GM21723 (cell line): ENCODE measurements at regions not wholly inside any gene's neighbourhood (a gene's known extent, or its start where the extent isn't known, plus 50 kb on each side); places are given as distances from the start of the nearest gene placed in this dataset.
"Not testable (repeated sequence)": the region's sequence is repeated elsewhere in the genome, so short reads cannot be mapped to it uniquely, and the experiment has no call there.

Source experiments
- ATAC-seq: cut with Tn5 transposase; IDR thresholded peaks from one replicate; pipeline ENCODE4 v1.9.1; 2021; ENCODE audit warnings: mild to moderate bottlenecking, moderate library complexity; ENCODE audit not compliant: unreplicated experiment

DNA sequence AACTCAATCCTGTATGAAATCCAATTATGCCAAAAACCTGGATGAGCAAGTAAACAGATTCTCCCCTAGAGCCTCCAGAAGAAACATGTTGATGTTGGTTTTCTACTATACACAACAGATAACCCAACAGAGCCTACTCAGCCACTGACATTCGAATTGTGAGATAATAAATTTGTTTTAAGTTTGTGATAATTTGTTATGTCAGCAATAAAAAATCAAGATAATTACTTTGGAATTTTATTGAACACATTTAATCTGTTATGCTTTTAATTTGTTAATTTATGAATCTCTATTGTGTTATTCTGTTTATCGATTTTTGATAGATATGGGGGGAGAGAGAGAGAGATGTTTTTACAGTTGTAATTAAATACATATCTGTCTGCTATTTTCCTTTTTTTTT, 1016.1 kb upstream of the PCDH7 start:
- ATAC-seq, result no peak

DNA sequence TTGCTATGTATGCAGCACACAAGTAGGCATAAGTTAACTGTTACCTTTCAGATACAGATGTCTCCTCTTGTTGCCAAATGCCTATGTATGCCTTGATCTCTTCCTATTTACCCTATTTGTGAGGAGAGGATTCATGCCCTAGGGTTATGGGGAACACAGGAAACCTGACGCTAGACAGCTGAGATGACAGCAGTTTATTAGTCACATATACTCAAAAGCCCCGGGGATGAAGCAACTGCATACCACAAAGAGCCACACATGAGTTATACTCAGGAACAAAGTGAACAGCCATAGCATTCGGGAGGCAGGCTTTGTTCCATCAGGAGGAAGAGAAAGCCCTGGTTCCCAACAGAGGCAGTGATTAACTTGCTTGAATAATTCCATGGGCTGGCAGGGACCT, 1011.7 kb upstream of the PCDH7 start:
- ATAC-seq, result no peak

DNA sequence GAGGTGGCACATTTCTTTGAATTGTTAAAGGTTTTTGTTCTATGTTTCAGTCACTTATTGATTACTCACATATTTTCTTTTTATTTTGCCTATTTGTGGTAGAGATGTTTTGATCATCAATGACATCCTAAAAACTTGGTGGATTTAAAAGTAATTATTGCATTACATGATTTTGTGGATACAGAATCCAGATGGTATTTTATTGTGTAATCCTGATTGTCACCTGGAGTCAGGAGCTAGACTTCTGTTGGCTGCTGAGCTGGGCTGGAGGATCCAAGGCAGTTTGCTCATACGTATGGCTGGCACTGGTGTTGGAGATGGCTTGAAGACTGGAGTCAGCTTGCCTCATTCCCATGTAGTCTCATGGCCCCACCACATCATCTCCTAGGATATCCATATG, 1009.6 kb upstream of the PCDH7 start:
- ATAC-seq, result no peak

DNA sequence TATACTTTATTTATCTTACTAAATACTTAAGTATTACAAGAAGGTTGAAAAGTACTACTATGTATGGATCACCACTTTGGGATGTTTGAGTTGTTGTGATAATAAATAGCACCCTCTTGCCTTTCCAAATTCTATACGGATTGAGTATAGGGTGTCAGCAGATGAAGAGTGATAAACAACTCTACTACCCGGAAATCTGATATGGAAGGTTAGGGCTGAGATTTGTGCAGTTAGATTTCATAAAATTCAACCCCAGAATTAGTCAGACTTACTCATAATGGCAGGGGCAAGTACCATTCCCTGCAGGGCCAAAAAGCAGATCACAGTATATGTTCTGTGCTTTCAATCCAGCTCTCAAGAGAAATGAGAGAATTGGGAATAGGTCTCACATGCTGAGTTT, 1008.9 kb upstream of the PCDH7 start:
- ATAC-seq, result no peak

DNA sequence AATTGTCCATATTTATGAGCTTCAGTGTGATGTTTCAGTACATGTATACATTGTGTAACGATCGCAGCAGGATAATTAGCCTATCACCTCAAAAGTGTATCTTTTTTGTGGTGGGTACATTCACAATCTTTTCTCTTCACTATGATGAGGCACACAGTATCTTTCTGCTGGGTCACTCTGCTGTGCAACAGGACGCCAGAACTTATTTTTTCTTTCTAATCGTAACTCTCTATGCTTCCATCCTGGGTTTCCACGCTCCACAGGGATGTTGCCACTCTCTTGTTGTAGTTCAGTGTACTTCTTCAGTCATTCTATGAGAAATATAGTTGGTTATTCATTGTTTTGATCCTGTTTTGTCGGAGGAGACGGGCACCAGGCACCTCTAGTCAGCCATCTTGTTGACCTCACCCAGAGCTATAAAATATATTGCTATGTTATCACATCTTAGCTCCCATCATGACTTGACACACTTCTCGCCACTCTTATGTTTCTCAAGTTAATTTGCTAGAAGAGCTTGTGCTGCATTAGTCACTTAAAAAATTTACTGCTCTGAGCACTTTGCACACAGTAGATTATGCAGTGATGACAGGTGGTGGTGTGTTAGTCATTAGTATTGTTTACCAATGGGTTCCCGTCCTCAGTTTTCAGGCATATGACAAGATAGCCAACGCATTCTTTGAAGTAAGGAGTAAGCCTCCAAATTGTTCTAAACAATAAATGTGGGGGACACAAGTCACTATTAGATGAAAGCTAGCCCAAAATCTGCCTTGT, 1002.7 kb upstream of the PCDH7 start:
- ATAC-seq, result no peak

DNA sequence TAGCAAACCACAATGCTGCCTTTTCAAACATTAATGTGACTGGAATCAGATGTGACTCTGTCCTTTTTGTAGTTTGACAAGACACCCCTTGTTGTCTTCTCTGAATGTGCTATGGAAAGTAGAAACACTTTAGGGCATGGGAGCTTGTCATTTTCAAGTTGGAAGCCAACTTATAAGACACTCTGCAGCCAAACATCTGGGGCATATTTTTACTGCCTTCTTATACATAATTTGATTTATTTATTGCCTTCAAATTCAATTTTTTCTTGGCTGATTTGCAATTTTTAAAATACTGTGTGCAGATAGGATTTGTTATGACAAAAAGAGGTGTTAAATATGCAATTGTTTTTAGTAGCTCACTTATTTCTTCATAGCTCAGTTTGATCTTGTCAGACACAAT, 1002.0 kb upstream of the PCDH7 start:
- no peak for ATAC-seq

DNA sequence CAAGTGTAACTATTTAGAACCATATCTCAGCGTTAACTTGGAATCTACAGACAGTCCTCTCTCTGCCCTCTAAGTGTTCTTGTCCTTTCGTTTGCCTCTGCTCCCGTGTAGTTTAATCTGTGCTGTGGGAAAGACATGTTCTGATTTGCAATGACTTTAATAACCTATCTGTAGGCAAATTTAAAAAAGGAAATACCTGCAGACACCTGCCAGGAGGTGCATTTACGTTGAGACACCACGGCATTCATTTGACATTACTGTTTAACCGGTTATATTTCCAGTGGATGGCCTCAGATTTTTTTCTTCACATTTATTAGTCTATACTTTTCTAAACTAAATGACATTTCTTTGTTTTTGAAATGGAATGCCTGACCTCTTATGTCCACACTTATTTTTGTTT, 997.9 kb upstream of the PCDH7 start:
- no peak for ATAC-seq

DNA sequence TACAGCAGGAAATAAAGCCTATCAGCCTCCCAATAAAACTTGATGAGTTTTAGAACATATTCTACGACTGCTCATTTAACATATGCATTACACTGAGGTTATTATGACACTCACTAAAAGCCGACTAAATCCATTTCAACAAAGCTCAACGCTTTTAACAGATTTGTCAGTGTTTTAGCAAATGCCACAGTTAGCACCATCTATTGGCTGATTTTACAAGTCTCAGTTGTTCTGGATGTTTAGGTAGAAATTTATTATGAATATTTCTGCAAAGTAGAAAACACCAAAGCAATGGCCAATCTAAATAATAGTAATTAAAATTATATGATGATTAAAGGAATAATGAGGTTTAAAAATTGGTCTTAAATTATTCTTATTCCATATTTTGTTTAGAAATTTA, 993.2 kb upstream of the PCDH7 start:
- no peak for ATAC-seq

DNA sequence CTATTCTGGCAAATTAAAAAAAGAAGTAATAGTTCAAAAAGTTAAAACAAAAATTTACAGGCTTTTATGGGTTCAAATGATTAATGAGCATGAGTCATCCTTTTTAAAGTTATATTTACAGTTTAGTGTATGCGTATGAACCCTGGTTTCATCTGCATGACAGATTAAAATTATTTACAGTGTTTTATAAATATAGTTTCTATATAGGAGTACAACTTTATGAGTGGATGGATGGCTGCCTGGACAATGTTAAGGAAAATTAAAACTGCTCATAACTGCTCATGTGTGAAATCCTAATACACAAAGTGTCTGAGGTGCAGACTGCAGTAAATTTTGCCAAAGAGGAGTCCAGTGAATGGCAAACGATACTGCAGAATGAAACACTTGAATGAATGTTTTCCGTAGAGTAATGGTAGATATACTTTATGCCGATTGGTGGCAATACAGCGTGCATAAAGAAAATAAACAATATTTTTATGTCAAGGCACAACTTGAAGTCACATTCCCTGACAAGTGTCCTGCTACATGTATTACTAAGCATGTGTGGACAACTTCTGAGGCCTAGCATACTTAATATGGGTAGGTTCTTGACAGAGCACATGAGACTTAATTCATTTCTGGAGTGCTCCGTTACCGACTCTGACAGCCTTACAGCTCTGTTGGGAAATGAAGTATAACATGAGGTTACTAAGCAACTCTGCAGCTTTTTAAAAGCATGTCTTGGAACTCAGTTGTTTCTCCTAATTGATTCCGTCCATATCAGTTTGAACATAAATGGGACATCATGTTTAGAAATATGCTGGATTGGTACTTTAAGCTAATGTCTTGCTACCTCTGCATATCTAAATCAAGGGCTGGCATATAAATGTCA, 985.6 kb upstream of the PCDH7 start:
- no peak for ATAC-seq

DNA sequence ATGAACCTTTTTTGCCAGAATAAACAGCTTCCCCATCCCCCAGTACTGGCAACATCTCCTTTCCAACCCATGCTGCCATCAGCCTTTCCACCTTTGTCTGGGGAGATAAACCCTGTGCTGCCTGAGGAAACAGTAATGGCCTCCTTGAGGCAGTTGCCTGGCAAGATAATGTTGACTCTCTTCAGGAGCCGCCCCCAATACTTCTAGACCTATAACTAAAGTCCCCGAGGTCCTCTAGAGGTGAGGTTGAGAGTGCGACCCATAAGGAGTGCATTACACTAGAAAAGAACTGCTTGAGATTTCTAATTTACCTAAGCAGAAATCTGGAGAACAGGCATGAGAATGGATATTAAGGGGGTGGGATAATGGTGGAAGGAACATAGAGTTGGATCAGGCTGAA, 963.2 kb upstream of the PCDH7 start:
- no peak for ATAC-seq

DNA sequence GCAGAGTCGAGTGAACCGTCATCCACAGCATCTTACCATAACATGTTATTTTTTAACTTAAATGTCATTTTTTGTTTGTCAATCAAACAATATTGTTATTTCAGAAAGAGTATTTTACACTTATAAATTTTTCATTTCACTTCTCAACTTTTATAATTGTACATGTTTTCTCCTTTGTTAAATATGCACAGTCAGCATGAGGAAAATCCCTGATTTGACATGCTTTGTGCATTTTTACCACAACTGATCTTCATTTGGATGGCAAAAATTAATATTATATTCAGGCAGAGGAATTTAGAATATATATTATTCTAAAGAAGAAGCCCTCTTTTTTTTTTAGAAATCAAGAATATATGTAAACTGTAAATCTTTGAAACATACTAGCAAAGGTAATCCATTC, 958.0 kb upstream of the PCDH7 start:
- no peak for ATAC-seq

DNA sequence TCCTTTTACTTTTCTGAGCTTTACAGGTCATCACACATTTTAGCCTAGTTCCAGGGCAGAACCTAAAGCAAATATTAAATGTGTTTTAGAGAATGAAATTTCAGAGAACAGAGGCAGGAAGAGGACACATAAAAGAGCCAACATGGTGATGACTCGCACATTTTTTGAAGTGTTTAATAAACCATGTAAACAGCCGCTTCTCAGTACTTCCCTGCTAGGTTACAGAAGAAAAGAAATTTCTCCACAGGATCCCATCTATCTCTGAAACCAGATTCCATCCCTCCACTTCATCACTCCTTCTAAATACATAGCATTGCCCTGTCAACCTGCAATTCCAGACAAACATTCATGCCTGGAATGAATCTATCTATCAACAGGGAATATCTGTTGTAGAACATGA, 949.5 kb upstream of the PCDH7 start:
- ATAC-seq, result no peak

DNA sequence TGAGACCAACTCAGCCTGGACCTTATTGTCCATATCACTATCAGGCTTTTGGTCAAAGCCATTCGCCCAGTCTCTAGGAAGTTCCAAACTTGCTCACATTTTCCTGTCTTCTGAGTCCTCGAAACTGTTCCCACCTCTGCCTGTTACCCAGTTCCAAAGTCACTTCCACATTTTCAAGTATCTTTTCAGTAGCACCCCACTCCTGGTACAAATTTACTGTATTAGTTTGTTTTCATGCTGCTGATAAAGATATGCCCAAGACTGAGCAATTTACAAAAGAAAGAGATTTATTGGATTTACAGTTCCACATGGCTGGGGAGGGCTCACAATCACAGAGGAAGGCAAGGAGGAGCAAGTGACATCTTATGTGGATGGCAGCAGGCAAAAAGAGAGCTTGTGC, 932.0 kb upstream of the PCDH7 start:
- not testable (repeated sequence) for ATAC-seq

DNA sequence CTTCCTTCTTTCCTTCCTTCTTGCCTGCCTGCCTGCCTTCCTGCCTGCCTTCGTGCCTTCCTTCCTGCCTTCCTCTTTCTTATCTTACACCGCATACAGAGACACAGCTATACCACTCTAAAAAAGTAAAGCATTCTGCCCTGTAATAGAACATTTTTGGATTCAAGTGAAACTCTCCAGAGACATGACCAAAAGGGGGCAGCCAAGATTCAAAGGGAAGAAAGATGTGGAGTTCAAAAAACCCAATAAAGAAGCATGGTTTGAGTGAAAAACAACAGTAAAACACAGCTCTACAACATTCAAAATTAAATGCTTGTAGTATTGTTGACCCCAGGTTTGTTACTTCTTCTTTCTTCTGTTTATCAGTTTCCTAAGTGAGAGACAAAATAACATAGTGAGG, 914.9 kb upstream of the PCDH7 start:
- no peak for ATAC-seq

DNA sequence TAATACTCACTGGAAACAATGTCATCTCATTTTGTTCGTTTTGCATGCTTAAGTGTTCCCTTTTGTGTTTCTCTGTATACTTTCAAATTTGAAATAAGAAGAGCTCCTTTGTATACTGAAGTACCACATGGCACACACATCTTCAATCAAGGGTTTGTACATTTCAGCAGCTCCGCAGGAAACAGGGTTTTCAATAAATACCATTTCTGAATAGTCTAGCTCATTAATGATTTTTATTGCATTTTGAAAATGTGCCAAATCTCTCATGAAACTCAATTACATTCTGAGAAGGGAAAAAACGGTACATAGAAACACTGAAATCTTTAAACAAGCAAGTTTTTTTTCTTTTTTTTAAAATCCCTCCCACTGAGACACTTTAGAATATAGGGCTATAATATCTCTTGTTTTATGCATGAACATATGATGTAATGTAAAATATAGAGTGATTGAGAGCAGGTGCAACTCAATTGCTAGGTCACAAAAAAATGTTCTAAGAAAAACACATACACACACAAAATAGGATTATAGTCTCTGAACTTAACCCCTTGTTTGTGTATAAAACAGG, 914.2 kb upstream of the PCDH7 start:
- no peak for ATAC-seq

DNA sequence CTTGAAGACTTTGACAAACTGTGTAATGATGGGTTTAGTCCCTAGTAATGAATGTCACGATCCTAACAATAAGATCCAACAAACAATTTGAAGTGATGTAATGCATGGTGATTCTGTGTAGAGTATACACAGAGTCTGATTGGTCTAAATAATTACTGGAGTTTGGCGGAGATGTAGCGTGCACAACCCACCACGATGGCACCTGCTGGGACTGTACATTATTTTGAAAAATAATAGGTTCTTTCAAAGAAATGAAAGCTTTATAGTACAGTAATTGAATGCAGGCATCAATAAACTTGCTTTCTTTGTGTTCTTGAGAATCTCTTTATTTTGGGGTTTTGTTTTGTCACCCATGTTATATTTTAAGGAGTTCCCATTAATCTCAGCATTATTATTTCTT, 902.2 kb upstream of the PCDH7 start:
- no peak for ATAC-seq

DNA sequence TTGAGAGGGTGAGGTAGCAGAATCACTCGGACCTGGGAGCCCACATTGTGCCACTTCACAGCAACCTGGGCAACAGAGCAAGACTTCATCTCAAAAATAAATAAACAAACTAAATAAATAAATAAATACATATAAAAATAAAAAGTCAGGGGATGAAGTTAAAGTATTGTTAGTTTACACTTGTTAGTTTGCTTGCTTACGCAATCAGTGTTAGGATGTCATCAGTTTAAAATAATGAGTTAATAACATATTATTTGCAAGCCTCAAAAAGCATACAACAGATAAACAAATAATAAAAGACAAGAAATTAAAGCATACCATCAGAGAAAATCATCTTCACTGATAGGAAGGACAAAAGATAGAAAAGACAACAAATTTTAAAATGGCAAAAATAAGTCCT, 891.1 kb upstream of the PCDH7 start:
- no peak for ATAC-seq

DNA sequence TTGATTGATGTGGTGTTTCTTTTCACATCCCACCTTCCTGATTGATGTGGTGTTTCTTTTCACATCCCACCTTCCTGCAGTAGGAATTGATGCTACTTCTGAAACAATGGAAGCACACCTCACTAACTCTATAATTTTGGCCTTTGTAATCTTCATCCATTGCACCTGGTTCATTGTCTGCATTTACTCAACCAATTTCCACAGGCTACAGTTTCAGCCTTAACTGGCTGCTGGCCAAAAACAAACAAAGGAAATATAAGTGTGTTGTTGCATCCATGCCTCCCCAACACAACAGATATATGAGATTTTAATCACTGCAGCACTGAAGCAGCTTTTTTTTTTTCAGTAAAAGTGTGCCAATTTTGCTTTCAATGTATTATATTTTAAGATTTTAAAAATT, 867.6 kb upstream of the PCDH7 start:
- no peak for ATAC-seq

DNA sequence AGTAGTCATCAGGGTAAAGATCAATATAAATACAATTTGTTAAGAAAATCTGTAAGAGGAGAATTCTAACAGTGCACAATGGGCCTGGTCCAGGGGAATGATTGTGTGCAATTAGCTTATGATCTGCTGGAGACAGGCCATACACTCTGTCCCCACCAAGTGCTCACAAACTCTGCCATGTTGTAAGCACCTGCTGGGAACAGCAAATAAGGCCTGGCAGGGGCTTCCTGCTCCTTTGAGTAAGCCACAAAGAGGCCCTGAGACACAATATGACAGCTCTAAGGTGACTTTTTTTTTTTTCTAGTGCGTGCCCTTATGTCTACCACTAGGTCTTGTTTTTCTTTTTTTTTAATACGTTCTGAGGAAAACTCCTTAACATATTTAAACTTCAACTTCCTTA, 866.3 kb upstream of the PCDH7 start:
- no peak for ATAC-seq

DNA sequence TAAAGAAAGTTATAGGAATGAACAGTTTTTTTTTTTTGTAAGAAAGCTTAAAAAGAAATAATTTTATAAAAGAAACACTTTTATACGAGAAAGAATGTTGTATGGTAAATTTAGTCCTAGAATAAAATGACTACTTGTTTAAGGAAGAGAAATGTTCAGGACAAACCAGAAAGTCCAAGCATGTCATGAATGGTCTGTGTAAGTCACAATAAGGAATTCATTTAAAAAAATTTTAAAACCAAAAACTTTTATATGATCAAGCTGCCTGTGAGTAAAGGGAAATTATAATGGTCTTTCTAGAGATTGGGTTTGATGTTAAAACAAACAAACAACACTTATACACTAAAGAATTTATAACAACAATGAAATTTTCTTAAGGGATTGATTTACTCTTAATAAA, 858.9 kb upstream of the PCDH7 start:
- ATAC-seq, result no peak

DNA sequence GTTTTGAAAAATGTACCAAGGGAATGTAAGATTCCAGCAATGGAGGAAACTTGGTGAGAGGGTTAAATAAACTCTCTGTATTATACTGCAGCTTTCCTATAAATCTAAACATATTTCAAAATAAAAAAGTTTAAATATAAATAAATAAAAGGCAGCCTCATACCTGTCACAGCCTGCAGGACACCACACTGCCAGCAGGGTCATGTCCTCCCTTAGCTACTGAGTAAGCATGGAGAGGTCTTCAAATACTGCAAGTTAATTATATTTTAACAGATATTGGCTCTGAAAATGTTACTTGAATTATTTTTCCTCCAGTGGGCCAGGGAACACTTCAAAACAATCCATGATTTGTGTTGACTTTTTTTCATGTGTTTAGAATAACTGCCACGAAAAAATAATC, 852.8 kb upstream of the PCDH7 start:
- ATAC-seq, result no peak

DNA sequence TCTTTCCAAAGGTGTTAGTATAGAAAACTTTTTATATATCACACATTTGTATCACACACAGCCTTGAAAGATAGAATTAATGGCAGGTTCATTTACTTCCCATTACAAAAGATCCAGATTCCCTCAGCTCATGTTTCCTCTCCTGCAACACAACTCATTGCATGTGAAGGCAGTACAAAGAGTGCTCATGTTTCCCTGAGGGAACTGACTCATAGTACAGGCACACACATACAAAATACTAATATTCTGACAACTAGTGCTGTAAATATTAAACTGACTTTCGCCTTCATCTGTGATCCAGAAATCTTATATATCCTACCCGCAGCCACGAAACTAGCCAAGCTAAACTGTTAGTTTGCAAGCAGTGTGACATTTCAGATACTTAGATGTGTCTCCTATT, 819.8 kb upstream of the PCDH7 start:
- no peak for ATAC-seq
